Choroid plexus epithelial cell (primary cell): ENCODE measurements at regions not wholly inside any gene's neighbourhood (a gene's known extent, or its start where the extent isn't known, plus 50 kb on each side); places are given as distances from the start of the nearest gene placed in this dataset.

ENCODE experiments used
- DNase-seq: peaks from one replicate; pipeline ENCODE4 v3.0.0-alpha.2; 2010; ENCODE audit warnings: low read depth
- H3K4me3 ChIP-seq: 2 replicates; pipeline ENCODE4 v1.5.1; 2011; ENCODE audit warnings: low read depth, mild to moderate bottlenecking, control low read depth, low read length, moderate library complexity
- CTCF ChIP-seq: conservative IDR thresholded peaks from 2 replicates; pipeline ENCODE4 v1.5.1; 2011; ENCODE audit warnings: low read depth, mild to moderate bottlenecking, control low read depth, inconsistent platforms, low read length, moderate library complexity

GRCh38 chr7:42832667-42833066, 79.2 kb downstream of the C7orf25 start:
- no peak overlapping the region for H3K4me3 ChIP-seq
- DNase-seq = no peak
- TF ChIP-seq CTCF = no peak

- no peak overlapping the region for H3K4me3 ChIP-seq
- TF ChIP-seq CTCF = peak; percentile 94
- peak; percentile 70 for DNase-seq
These were observed 80.0 kb downstream of the C7orf25 start for GRCh38 chr7:42831718-42832522.

GRCh38 chr7:42831006-42831717, 80.7 kb downstream of the C7orf25 start:
- H3K4me3 ChIP-seq = no peak overlapping the region
- TF ChIP-seq CTCF = no peak
- peak; percentile 48 for DNase-seq

- H3K4me3 ChIP-seq = no peak overlapping the region
- no peak for DNase-seq
- no peak for TF ChIP-seq CTCF
These were observed 99.1 kb downstream of the C7orf25 start for GRCh38 chr7:42812779-42813178.

GRCh38 chr7:42805601-42806000, 106.3 kb downstream of the C7orf25 start:
- TF ChIP-seq CTCF = no peak
- DNase-seq = no peak
- H3K4me3 ChIP-seq = no peak overlapping the region

- H3K4me3 ChIP-seq = no peak overlapping the region
- DNase-seq = no peak
- no peak for TF ChIP-seq CTCF
These were observed 117.2 kb downstream of the C7orf25 start for GRCh38 chr7:42794673-42795072.
